IMR-90 (cell line): ENCODE measurements at regions not wholly inside any gene's neighbourhood (a gene's known extent, or its start where the extent isn't known, plus 50 kb on each side); places are given as distances from the start of the nearest gene placed in this dataset.

Source experiments
- ATAC-seq: fragments of 200-7000 bp; cut with Tn5 transposase; 2 replicates; pipeline ENCODE4 v1.9.1; 2020; ENCODE audit warnings: low read depth, mild to moderate bottlenecking, moderate library complexity
- BruUV-seq: library from RNA; stranded (reverse); fragments of 400-500 nt; replicated peaks from 2 replicates; lab custom pipeline; 2021; lab: Mats Ljungman, UMichigan
- CTCF ChIA-PET: fragments of 300-600 bp; formaldehyde crosslinking; extraction: SDS; loops from one replicate; lab custom pipeline; 2021; ENCODE audit warnings: antibody characterized with exemption; lab: Yijun Ruan, JAX
- POLR2A ChIA-PET: fragments of 300-600 bp; sonication (Branson Sonifier 250); formaldehyde crosslinking; loops from one replicate; lab custom pipeline; 2022; ENCODE audit warnings: antibody characterized with exemption; ENCODE audit not compliant: unreplicated experiment; lab: Charles Lee
- DNase-seq: peaks from one replicate; pipeline ENCODE4 v3.0.0; 2013
- H2AFZ ChIP-seq: replicated peaks from 2 replicates; pipeline ENCODE3; 2013; ENCODE audit warnings: low read length, mild to moderate bottlenecking; ENCODE audit not compliant: poor library complexity
- H2AK5ac ChIP-seq: 2 replicates; pipeline ENCODE4 v1.6.1; 2013; ENCODE audit warnings: low read depth, low read length, inconsistent platforms
- H2AK9ac ChIP-seq: replicated peaks from 2 replicates; pipeline ENCODE3; 2013; ENCODE audit warnings: mild to moderate bottlenecking, low read depth, low read length, moderate library complexity; ENCODE audit not compliant: poor library complexity
- H2BK120ac ChIP-seq: 2 replicates; pipeline ENCODE4 v1.6.1; 2013; ENCODE audit warnings: low read depth, low read length, inconsistent platforms
- H2BK15ac ChIP-seq: 3 replicates; pipeline ENCODE4 v1.6.1; 2013; ENCODE audit warnings: low read depth, low read length, inconsistent platforms
- H2BK20ac ChIP-seq: 2 replicates; pipeline ENCODE4 v1.6.1; 2013; ENCODE audit warnings: low read depth, mild to moderate bottlenecking, inconsistent platforms, low read length, moderate library complexity
- H2BK5ac ChIP-seq: 2 replicates; pipeline ENCODE4 v1.6.1; 2013; ENCODE audit warnings: mild to moderate bottlenecking, low read depth, low read length, inconsistent platforms; ENCODE audit not compliant: poor library complexity, severe bottlenecking
- H3K14ac ChIP-seq: replicated peaks from 2 replicates; pipeline ENCODE4 v1.6.1; 2013; ENCODE audit warnings: low read depth, low read length, inconsistent platforms
- H3K18ac ChIP-seq: 2 replicates; pipeline ENCODE4 v1.6.1; 2013; ENCODE audit warnings: low read depth, low read length, control low read depth
- H3K23ac ChIP-seq: 2 replicates; pipeline ENCODE4 v1.6.1; 2013; ENCODE audit warnings: low read depth, low read length, inconsistent platforms
- H3K27ac ChIP-seq: 2 replicates; pipeline ENCODE4 v1.5.1; 2013; ENCODE audit warnings: mild to moderate bottlenecking, control low read depth, low read length; ENCODE audit not compliant: insufficient read depth
- H3K27me3 ChIP-seq: 2 replicates; pipeline ENCODE4 v1.6.1; 2013; ENCODE audit warnings: low read length; ENCODE audit not compliant: control insufficient read depth, insufficient read depth
- H3K36me3 ChIP-seq: 2 replicates; pipeline ENCODE4 v1.6.1; 2013; ENCODE audit warnings: low read length, mixed read lengths; ENCODE audit not compliant: control insufficient read depth, insufficient read depth
- H3K4ac ChIP-seq: 2 replicates; pipeline ENCODE4 v1.6.1; 2013; ENCODE audit warnings: low read depth, low read length, inconsistent platforms
- H3K4me1 ChIP-seq: 2 replicates; pipeline ENCODE4 v1.6.1; 2013; ENCODE audit warnings: low read length, mixed read lengths; ENCODE audit not compliant: control insufficient read depth, insufficient read depth
- H3K4me2 ChIP-seq: 2 replicates; pipeline ENCODE4 v1.6.1; 2013; ENCODE audit warnings: low read depth, mild to moderate bottlenecking, control low read depth, low read length, moderate library complexity
- H3K4me3 ChIP-seq: 2 replicates; pipeline ENCODE4 v1.5.1; 2013; ENCODE audit warnings: low read depth, mild to moderate bottlenecking, control low read depth, low read length, moderate library complexity; ENCODE audit not compliant: insufficient read depth
- H3K56ac ChIP-seq: 2 replicates; pipeline ENCODE4 v1.6.1; 2013; ENCODE audit warnings: low read length, inconsistent platforms; ENCODE audit not compliant: insufficient read depth; ENCODE audit errors: extremely low read depth
- H3K79me1 ChIP-seq, 2 experiments: 2 replicates each; pipeline ENCODE4 v1.6.1; 2013; ENCODE audit warnings: low read length in 2 of 2, inconsistent platforms in 1 of 2, low read depth in 1 of 2
- H3K9ac ChIP-seq: 2 replicates; pipeline ENCODE4 v1.6.1; 2013; ENCODE audit warnings: low read depth, low read length, control low read depth
- H3K9me1 ChIP-seq: 2 replicates; pipeline ENCODE4 v1.6.1; 2013; ENCODE audit warnings: low read length, inconsistent platforms; ENCODE audit not compliant: insufficient read depth
- H3K9me3 ChIP-seq: 2 replicates; pipeline ENCODE4 v1.6.1; 2013; ENCODE audit warnings: low read length; ENCODE audit not compliant: control insufficient read depth, insufficient read depth
- H4K20me1 ChIP-seq: 2 replicates; pipeline ENCODE4 v1.6.1; 2013; ENCODE audit warnings: low read length, inconsistent platforms; ENCODE audit not compliant: insufficient read depth
- H4K5ac ChIP-seq: 2 replicates; pipeline ENCODE4 v1.6.1; 2013; ENCODE audit warnings: mild to moderate bottlenecking, low read depth, low read length, control low read depth
- H4K8ac ChIP-seq, 2 experiments: 2 replicates each; pipeline ENCODE4 v1.6.1; 2013; ENCODE audit warnings: low read depth in 2 of 2, low read length in 2 of 2, control low read depth in 1 of 2, inconsistent platforms in 1 of 2
- H4K91ac ChIP-seq: 2 replicates; pipeline ENCODE4 v1.6.1; 2013; ENCODE audit warnings: low read depth, low read length, inconsistent platforms; ENCODE audit not compliant: insufficient read depth
- CHD1 ChIP-seq: IDR thresholded peaks from 2 replicates; pipeline ENCODE4 v1.6.1; 2012; ENCODE audit warnings: low read depth, low read length, improper control_type of control experiment
- ELK1 ChIP-seq: fragments of 150-350 bp; IDR thresholded peaks from 2 replicates; pipeline ENCODE4 v1.6.1; 2016; ENCODE audit warnings: low read depth, mild to moderate bottlenecking, low read length, moderate library complexity, borderline replicate concordance
- FOS ChIP-seq: fragments of 150-350 bp; IDR thresholded peaks from 2 replicates; pipeline ENCODE4 v1.6.1; 2016; ENCODE audit warnings: low read depth, low read length
- MAFK ChIP-seq: IDR thresholded peaks from 2 replicates; pipeline ENCODE4 v1.6.1; 2012; ENCODE audit warnings: low read depth, low read length, improper control_type of control experiment
- NFE2L2 ChIP-seq: fragments of 150-350 bp; IDR thresholded peaks from 2 replicates; pipeline ENCODE4 v1.6.1; 2016; ENCODE audit warnings: low read depth, mild to moderate bottlenecking, low read length
- POLR2A ChIP-seq: IDR thresholded peaks from 2 replicates; pipeline ENCODE4 v1.6.1; 2012; ENCODE audit warnings: mild to moderate bottlenecking, low read depth, low read length
- RAD21 ChIP-seq: IDR thresholded peaks from 2 replicates; pipeline ENCODE4 v1.6.1; 2012; ENCODE audit warnings: low read length, improper control_type of control experiment
- SMC3 ChIP-seq: fragments of 150-350 bp; IDR thresholded peaks from 2 replicates; pipeline ENCODE4 v1.6.1; 2016; ENCODE audit warnings: low read depth, mild to moderate bottlenecking, antibody characterized with exemption, low read length, moderate library complexity
- USF2 ChIP-seq: fragments of 150-350 bp; IDR thresholded peaks from 2 replicates; pipeline ENCODE4 v1.6.1; 2017; ENCODE audit warnings: mild to moderate bottlenecking, antibody characterized with exemption, low read length, low read depth
- dilution Hi-C: fragments of 300-500 bp; cut with HindIII; formaldehyde crosslinking; loops from one replicate; pipeline ENCODE4 v1.14.3; 2018; ENCODE audit warnings: low sequenced_read_pairs; ENCODE audit not compliant: unreplicated experiment
- in situ Hi-C: fragments of 300-500 bp; cut with MboI; formaldehyde crosslinking; loops from 3 replicates; pipeline ENCODE4 v1.14.3; 2019; ENCODE audit warnings: low sequenced_read_pairs, inconsistent platforms, mixed read lengths
- intact Hi-C: fragments of 100-400 bp; cut with micrococcal nuclease; formaldehyde crosslinking; loops from 2 replicates; pipeline ENCODE4 v1.10.0; 2022
- TF ChIP-seq, protein P1 (sequence below): conservative IDR thresholded peaks from 2 replicates; pipeline ENCODE4 v1.5.1; 2012; ENCODE audit warnings: mild to moderate bottlenecking, low read depth, low read length, improper control_type of control experiment

- POLR2A ChIA-PET = no interaction called here
- Histone ChIP-seq H3K4me2 (no peak overlapping the region), H2AFZ (no peak overlapping the region), H3K9me1 (no peaks in the 10 kb centered on the region), H3K9ac (no peak overlapping the region), H3K27me3 (peaks cover 11% of the 10 kb centered on the region), H4K8ac (no peak overlapping the region), H3K4ac (no peak overlapping the region), H3K4me1 (no peaks in the 10 kb centered on the region), H3K9me3 (no peaks in the 10 kb centered on the region), H2BK20ac (no peak overlapping the region), H3K4me3 (no peak overlapping the region), H3K36me3 (no peaks in the 10 kb centered on the region), H4K91ac (no peak overlapping the region), H3K23ac (no peak overlapping the region), H2BK5ac (no peak overlapping the region), H3K27ac (no peak overlapping the region), H3K56ac (no peak overlapping the region), H2AK5ac (no peak overlapping the region), H3K14ac (no peak overlapping the region), H3K18ac (no peak overlapping the region), H2BK15ac (no peak overlapping the region), H4K20me1 (no peaks in the 10 kb centered on the region), H4K5ac (no peak overlapping the region), H2BK120ac (no peak overlapping the region), H2AK9ac (no peak overlapping the region), H3K79me1 (no peaks in the 10 kb centered on the region)
- dilution Hi-C loops = no loop called here
- in situ Hi-C loops = no loop called here
- BruUV-seq = no TSS peak
- intact Hi-C loops = no loop called here
- ATAC-seq = no peak
- DNase-seq = no peak
- CTCF ChIA-PET = interaction anchor here (0.5 kb wide), 1 partner anchor 41 kb away, joined by 3 read pairs; no protein-coding TSS in a partner anchor
- TF ChIP-seq RAD21 (no peak), SMC3 (no peak), MAFK (no peak), FOS (no peak), NFE2L2 (no peak), POLR2A (no peak), ELK1 (no peak), CHD1 (no peak), USF2 (no peak)
- TF ChIP-seq, protein P1, sequence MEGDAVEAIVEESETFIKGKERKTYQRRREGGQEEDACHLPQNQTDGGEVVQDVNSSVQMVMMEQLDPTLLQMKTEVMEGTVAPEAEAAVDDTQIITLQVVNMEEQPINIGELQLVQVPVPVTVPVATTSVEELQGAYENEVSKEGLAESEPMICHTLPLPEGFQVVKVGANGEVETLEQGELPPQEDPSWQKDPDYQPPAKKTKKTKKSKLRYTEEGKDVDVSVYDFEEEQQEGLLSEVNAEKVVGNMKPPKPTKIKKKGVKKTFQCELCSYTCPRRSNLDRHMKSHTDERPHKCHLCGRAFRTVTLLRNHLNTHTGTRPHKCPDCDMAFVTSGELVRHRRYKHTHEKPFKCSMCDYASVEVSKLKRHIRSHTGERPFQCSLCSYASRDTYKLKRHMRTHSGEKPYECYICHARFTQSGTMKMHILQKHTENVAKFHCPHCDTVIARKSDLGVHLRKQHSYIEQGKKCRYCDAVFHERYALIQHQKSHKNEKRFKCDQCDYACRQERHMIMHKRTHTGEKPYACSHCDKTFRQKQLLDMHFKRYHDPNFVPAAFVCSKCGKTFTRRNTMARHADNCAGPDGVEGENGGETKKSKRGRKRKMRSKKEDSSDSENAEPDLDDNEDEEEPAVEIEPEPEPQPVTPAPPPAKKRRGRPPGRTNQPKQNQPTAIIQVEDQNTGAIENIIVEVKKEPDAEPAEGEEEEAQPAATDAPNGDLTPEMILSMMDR = no peak
These were observed 52.5 kb upstream of the RPL34 start for GRCh38 chr4:108567831-108568230.
